Astrocyte (in vitro differentiated cells and primary cell): ENCODE measurements at regions not wholly inside any gene's neighbourhood (a gene's known extent, or its start where the extent isn't known, plus 50 kb on each side); places are given as distances from the start of the nearest gene placed in this dataset.

ENCODE experiments used
- CTCF ChIP-seq: IDR thresholded peaks from 2 replicates; pipeline ENCODE4 v1.5.1; 2011; ENCODE audit warnings: low read depth, mild to moderate bottlenecking, inconsistent platforms, low read length, moderate library complexity; ENCODE audit not compliant: insufficient read depth
- EZH2 ChIP-seq: IDR thresholded peaks from 2 replicates; pipeline ENCODE4 v1.6.1; 2012; ENCODE audit warnings: mild to moderate bottlenecking, low read length, inconsistent platforms; ENCODE audit not compliant: insufficient read depth

GRCh38 chr1:63721531-63722189 is 52.2 kb upstream of the ROR1 start:
- no peak for TF ChIP-seq CTCF
- no peak for TF ChIP-seq EZH2
